HG03575 (cell line): ENCODE measurements at regions not wholly inside any gene's neighbourhood (a gene's known extent, or its start where the extent isn't known, plus 50 kb on each side); places are given as distances from the start of the nearest gene placed in this dataset.
"Not testable (repeated sequence)": the region's sequence is repeated elsewhere in the genome, so short reads cannot be mapped to it uniquely, and the experiment has no call there.

Source experiments
- ATAC-seq: cut with Tn5 transposase; IDR thresholded peaks from one replicate; pipeline ENCODE4 v1.9.1; 2021; ENCODE audit not compliant: unreplicated experiment, insufficient number of reproducible peaks, low FRiP score; ENCODE audit errors: extremely low read depth

DNA sequence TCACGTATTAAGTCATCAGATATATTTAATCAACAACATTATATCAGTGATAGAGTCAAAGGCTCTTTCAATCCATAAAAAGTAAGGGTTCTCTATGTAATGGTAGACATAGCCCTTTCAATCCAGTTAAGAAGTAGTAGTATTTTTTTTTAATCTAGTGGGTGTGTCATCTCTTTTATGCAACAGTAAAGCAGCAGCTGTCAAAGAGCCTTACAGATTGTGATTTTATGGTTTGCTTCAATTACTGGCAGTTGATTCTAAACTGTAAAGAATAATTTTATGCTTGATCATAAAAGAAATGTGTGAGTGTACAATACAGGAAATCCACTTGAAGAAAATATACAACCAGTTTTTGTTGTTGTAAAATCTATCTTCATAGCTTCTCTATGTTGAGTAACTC lies 902.6 kb upstream of the MBL2 start:
- no peak for ATAC-seq

DNA sequence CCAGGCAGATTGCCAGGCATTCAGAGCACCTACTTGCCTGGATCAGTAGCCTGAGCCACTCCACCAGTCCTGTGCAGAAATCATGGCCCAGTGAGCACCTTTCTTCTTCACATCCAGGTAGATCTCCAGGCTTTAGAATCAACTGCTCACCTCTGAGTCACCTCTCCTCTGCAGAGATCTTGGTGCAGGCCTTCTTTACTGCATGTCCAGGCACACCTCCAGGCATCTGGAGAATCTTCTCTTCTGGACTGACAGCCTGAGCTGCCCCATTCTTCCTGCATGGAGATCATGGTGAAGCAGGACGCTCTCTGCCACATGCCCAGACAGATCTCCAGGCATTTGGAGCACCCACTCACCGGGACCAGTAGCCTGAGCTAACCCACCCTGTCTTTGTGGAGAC lies 894.5 kb upstream of the MBL2 start:
- no peak for ATAC-seq

GRCh38 chr10:53664282-53665019 lies 891.9 kb upstream of the MBL2 start:
- no peak for ATAC-seq

- ATAC-seq = no peak
These were observed 878.2 kb upstream of the MBL2 start for GRCh38 chr10:53650794-53651193.

DNA sequence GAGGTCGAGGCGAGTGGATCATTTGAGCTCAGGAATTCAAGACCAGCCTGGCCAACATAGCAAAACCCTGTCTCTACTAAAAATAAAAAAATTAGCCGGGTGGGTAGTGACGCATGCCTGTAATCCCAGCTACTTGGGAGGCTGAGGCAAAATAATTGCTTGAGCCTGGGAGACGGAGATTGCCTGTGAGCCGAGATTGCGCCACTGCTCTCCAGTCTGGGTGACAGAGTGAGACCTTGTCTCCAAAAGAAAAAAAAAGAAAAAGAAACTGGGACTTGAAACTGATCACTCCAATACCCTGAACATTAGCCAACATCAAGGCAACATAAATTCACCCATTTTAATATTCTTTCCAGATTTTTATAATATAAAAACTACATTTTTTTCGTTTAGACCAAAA lies 874.6 kb upstream of the MBL2 start:
- ATAC-seq = not testable (repeated sequence)

DNA sequence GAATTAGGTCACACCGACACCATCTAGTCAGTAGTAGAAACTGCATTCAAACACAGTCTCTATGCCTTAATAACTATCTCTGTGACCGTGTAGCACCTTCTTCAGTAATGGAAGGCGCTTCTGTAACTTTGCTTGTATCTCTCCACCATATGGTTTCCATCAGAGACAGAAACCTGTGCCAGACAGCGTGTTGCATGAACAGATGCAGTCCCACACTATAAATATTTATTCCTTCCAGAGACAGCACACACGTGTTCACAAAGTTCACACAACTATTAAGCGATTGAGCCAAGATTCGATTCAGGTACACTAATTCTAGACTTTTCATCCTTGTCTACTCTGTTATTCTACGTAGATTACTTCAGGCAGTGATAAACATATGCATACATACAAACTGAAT lies 873.9 kb upstream of the MBL2 start:
- ATAC-seq = no peak

- ATAC-seq = no peak
These were observed 873.4 kb upstream of the MBL2 start for GRCh38 chr10:53645951-53646350.

- ATAC-seq = no peak
These were observed 865.4 kb upstream of the MBL2 start for GRCh38 chr10:53638006-53638405.

GRCh38 chr10:53624722-53625121 lies 852.1 kb upstream of the MBL2 start:
- ATAC-seq = no peak

DNA sequence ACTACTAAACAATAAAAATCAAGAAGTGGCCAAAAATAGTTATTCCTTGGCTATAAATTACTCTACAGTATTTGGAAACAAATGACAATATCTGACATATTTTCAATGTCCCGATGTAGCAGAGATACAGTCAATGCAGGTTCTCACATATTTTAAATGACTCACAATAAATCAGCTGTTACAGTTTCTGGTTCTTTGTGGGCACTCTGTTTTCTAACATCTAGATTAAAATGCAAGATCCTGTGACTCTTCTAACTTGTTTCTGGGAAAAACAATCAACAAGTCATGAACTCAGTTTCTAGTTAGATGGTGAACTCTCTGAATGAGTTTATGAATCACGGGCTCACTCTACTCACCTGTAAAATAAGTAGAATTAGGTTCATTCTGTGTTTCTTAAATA lies 849.6 kb upstream of the MBL2 start:
- ATAC-seq = no peak

DNA sequence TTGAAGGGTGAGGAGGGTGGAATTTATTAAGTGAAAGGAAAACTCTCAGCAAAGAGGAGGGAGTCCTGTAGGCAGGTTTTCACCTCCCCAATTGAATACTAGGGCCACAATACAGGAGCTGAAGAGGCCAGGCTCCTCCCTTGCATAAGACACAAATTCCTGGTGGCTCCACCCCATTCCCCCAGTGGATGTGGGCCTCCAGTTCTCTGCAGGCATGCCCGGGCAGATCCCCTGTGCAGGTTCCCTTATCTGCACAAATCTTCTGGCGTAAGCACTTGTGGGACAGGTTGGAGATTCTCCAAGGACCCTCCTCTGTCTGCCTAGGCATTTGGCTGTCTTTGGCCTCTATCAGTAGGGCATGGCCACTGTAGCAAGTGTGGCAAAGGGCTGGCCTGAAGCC lies 847.1 kb upstream of the MBL2 start:
- no peak for ATAC-seq

DNA sequence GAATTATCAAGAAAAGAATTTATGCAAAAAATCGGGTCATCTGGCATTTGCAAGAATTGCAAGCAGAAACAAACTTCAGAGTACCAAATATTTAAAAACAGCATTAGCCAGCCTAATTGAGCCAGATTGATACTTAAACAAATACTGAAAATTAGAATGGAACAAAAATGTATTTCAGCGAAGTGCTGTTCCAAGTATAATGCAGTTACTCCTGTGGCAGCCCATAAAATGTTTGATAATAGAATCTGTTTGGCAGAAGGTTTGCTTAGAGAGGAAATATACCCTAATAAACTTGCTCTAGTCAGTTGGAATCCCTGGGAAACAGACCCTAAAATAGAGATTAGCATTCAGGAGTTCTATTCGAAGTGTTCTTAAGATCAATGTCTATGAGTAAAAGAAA lies 835.1 kb upstream of the MBL2 start:
- ATAC-seq = no peak

GRCh38 chr10:53606981-53607380 lies 834.4 kb upstream of the MBL2 start:
- ATAC-seq = no peak

DNA sequence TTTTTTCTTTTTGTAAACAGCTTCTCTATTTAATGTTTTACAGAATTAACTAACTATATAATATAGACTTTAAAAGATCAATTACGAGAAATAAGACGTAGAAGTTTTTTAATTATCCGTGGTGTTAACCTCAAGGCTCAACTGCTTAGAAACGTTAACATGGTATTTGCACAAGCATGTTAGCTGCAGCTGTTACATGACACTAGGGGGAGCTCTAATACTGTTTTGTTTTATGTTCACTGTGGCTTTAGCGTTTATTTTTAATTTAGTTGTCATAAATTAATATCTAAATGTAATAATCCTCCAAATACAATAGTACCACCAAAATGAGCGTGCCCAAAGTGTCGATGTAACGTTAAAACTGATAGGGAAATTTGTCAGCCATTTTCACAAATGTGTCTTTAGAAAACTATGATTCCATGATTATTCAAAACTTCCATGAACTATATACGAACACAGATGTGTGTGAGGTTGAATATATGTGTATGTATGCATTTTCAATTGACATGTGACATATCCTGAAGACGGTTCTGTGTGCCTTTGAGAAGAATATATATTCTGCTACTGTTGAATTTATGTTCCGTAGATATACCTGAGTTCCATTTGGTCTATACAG lies 828.8 kb upstream of the MBL2 start:
- no peak for ATAC-seq

GRCh38 chr10:53598914-53599313 lies 826.3 kb upstream of the MBL2 start:
- ATAC-seq = no peak

GRCh38 chr10:53597835-53598251 lies 825.3 kb upstream of the MBL2 start:
- ATAC-seq = no peak

DNA sequence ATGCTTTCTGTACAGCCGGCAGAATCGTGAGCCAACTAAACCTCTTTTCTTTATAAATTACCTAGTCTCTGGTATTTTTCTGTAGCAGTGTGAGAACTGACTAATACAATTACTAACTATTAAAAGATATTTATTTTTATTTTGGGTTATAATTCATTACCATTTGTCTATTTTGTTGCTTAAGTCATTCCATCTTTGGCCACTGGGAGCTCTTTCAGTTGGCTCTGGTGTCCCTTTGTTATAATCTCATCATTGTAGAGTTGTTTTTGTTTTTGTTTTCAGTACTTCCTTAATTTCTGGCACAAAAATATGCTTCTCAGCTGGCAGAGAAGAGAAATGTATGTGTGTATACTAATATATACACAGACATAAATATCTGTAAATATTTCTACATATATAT lies 807.9 kb upstream of the MBL2 start:
- ATAC-seq = no peak

DNA sequence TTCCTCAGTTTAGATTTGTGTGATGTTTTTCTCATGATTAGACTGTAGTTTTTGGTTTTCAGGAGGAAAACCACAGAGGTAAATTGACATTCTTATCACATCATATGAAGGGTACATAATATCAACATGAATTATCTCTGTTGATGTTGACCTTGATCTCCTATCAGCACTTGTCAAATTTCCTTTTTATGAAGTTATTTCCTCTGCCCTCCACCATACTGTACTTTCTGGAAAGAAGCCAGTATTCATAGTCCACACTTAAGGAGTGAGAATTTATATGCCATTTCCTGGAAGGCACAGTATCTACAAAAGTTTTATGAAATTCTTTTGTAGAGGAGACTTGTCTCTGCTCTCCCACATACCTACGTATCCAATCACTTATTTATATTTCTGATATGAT lies 807.2 kb upstream of the MBL2 start:
- ATAC-seq = no peak

DNA sequence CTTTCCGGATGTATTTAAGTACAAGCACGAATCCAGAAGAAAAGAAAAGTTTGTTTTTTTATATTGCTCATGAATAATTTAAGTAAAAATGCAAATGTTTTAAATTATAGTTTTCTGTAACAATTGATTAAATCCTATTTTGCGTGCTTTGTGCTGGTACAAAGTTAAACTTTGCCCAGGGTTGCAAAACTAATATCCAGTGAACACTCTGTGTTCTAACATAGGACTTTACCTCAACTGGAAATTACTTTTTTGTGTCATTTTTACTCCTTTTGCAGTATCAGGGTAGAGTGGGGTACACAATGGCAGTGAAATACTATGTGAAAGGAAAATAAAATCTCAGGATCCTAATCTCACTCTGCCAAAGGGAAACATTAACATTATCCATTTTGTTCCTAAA lies 801.4 kb upstream of the MBL2 start:
- no peak for ATAC-seq

- ATAC-seq = no peak
These were observed 800.9 kb upstream of the MBL2 start for GRCh38 chr10:53573498-53573897.

DNA sequence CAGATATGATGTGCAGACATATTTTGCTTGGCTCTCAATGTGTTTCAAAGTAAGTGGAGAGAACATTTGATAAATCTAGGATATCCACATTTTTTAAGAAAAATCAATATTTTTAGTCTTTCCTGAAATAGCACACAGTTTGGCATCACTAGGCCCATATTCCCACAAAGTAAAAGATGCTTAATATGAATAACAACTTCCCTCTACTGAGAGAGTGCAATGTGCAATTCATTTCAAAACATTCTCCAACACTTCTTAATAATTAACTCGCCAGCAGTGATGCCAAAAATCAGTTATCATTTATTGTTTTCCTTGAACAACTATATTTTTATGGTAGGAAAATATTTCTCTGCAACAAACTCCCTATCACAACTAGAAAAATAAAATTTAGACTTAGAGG lies 800.2 kb upstream of the MBL2 start:
- no peak for ATAC-seq
